GM21526 (cell line): ENCODE measurements at regions not wholly inside any gene's neighbourhood (a gene's known extent, or its start where the extent isn't known, plus 50 kb on each side); places are given as distances from the start of the nearest gene placed in this dataset.

Experiments used
- ATAC-seq: cut with Tn5 transposase; IDR thresholded peaks from one replicate; pipeline ENCODE4 v1.9.1; 2021; ENCODE audit warnings: moderate library complexity; ENCODE audit not compliant: unreplicated experiment, low FRiP score

DNA sequence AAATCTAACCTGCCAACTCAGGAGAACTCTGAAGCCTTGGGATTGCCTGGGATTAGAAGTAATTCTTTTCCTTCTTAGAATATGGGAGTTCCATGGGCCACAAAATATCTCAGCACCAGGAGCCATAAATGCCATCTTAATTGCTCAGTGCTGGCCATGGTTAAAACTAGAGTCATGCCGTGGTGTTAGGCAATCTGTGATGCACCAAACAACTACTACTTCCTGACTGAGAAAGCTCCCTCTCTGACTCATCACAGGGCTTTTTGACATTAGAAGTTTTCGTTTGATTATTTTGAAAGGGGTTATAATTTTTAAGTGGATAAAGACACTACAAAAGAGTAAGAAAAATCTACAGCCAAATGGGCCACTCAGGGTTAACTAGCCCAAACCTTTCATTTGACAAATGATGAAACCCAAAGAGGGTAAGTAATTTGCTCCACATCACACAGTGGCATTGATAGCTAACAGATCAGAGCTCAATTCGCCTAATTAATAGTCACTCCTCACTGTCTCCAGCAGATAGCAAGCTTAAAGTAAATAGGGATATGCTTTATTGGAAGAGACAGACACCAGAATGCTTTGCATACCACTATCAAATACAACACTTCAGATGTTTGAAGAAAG, 377.3 kb downstream of the EMP1 start:
- no peak for ATAC-seq

DNA sequence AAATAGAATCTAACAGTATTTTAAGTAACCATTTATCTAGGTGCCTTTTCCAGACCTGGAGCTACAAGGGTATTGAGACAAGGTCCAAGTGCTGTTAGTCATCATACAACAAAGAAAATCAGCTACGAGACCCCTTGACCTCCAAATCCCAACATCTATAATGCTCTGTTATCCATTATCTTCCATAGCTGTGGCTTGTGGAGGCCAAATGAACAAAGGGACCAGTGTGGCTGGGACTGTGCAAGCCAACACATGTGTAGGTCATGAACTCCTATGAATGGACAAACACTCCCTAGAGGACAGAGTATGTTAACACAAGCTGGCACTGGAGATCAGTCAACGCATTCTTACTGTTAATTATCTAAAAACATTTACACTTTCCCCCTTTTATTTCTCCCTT, 374.5 kb downstream of the EMP1 start:
- no peak for ATAC-seq

DNA sequence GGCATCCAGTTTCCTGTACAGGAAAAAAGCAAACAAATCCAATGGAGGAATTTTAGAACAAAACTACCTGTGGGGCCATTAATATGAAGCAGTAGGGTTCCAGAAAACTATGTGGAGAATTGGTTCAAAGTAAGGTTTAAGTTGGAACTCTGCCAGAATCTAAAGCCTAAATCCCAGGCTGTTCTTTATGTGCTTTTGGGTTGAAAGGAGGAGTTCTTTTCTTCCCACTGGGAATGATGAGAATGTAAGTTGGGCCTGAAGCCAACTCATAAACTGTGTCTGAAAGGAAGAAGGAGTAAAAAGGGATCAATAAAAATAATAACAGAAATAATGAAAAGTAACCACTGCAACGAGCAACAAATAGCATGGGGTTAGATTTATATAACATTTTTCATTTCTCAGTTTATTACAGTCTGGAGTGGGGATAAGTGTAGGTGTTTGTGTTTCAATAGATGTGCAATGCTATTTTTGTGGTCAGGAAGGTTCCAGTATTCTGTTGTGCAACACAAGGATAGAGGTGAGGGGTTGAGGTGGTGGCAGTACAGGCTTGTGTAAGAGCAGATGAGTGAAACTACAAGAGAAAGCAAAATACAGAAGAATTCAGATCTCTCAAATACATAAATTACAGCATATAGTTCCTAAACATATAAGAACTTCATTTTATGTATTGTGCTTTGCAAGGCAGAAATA, 373.6 kb downstream of the EMP1 start:
- ATAC-seq, result no peak

DNA sequence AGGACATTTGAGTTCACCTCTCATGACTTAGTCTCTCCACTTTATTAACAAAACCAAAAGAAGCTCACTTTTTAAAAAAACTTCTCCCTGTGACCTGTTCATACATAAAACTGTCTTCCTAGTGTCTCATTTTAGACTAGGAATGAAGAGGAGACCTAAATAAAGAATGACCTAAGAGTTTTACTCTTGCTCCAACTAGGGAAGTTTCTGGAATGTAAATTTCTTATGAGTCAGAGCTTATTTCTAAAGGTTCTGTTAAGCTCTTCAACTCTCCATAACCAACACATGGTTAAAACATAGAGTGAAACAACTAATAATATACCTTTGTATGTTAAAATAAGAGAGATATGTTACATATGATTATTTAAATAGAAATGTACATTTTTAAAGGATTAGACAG, 369.8 kb downstream of the EMP1 start:
- no peak for ATAC-seq

DNA sequence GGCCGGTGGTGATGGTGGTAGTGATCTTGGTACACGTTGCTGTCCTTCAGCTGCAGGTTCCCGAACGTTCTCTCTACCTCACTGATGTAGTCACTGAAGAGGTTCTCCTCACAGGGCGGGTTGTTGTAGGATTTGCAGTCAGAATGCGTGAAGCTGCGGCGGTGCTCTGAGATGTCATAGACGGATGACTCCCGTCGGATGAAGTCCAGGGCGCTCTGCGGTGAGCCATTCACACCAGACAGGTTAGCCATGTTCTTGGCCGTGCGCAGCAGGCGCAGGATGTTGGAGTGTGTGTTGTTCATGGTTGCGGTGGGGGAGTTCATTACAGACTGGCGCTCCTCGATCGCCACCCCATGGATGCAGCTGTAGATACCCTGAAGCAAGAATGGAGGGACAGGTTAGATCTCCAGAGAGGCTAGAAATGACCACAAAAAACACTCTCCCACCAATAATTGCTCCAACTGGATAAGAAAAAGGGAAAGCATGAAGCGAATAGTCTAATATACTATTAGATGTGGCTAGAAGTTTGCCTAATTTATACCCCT, 367.8 kb downstream of the EMP1 start:
- no peak for ATAC-seq

DNA sequence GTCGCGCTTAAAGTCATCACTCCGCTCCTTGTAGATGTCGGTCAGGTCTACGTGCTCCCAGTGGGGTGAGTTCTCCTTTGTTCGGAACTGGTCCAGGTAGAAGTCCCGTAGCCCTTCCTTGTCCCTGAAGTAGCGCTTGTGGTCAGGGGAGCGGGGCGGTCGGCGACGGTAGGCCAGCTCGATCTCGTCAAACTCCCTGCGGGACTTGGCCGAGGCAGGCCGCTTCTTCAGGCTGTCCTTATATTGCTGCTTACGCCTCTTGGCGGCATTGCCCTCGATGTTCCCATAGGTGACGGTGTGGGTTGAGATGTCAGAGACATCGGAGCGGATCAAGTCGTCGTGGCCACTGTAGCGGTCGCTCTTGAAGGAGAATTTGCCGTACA, 367.2 kb downstream of the EMP1 start:
- ATAC-seq, result no peak

DNA sequence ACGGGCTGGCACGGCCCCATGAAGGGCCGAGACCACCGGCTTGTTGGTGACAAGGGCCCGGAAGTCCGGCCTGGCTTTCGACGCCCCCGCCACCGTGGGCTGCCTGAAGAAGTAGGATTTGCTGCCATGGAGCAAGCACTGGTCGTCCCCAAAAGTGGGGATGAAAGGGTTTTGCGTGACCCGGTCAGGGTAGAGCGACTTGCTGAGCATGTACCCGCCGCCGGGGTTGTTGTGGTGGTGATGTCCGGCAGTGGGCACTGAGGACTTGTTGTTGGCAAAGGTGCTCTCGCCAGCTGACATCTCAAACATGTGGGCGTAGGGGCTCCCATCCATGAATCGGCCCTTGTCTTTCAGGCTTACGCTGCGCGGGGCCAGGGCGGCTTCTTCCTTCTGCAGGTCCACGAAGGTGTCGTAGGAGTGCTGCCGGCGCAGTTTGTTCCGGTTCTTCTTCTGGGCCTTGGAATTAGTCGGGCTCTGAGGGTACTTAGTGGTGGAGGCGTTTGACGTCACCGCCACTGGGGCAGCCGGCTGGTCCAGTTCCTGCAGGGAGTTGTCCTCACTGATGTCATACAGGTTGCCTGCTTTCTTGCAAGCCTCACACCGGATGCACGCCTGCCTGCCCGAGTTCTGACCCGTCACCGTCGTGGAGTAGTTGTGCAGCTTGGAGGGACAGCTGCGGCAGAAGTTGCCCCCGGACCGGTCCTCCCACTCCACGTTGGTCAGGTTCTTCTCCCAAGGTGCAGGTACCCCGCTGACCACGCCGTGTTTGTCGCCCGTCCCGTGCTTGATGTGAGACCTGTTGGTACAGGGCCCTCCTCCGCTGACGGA, 366.6 kb downstream of the EMP1 start:
- no peak for ATAC-seq

DNA sequence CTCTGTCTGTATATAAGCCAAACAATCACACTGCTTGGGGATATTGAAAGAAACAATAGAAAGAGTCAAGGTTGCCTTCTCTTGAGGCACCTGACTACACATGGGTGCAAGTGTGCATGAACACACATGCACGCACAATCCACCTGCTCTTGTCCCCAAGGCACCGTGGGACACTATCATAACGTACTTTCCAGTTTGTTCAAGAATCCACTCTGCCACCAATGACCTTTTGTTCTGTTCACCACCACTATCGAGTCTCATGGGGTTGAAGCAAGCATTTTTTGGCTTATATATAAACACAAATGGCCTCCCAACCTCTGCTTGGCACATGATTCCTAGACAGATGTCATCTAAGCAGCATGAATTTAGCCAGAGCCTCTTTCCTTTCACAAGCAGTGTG, 365.4 kb downstream of the EMP1 start:
- ATAC-seq, result no peak

DNA sequence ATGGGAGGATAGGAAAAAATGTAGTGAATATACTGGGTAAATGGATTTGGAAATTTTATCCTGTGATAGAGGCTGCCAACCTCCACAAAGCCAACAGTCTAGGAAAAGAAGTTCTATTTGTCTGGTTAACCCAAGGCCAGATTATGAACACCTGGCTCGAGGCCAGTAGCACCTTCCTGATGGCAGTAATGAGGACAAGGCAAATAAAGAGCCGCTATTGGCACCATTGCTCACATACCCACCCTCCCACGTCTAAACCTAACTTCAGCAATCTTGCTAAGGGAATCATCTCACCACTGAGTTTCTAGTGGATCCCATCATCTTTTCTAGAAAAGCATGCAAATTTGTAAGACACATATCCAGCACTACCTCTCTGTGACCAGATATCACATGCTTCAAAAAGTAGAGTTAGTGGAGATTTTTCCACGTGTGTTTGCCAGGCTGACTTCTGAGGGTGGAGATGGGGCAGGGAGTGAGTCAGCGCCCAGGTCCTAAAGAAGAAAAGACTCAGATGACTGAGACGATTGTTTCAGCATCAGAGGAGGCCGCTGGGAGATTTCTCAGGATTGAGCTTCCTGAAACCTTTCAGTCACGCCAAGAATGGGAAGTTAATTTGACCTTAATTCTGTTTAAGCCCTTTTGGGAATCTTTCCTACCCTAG, 362.9 kb downstream of the EMP1 start:
- no peak for ATAC-seq

DNA sequence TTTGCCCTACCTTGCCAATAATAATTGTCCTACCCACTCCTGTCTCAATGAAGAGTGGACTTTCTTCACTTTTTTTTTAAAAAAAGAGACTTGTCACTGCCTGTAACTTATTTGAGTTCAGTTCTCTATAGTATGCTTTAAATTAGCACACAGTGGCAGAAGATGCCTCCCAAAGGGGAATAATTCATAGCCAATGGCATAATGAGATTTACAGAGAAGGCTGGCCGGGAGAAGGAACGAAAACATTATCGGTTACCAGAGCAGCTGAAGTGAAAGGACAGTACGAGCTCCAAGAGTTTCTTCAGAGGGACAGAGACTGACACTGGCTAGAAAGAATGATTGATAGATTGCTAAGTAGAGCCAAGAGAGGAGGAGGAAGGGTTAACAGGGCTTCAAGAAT, 356.3 kb downstream of the EMP1 start:
- no peak for ATAC-seq

DNA sequence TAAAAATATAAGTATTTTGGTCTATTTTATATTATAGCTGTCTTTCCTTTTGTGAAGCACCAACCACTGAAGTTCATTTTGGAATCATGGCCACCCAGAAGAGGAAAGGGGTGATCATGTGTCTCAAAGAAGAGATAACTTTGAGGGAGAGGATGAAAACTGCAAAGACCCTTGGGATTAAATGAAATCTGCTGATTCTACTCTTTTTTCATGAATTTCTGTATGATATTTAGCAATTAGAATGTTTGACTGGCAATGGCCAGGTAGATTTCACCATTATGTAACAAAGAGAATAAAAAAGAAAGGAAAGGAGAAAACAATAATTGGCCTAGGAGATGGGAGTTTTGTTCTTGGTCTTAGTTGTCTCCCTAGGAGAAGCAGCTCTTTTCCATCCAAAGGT, 350.8 kb downstream of the EMP1 start:
- ATAC-seq, result no peak

DNA sequence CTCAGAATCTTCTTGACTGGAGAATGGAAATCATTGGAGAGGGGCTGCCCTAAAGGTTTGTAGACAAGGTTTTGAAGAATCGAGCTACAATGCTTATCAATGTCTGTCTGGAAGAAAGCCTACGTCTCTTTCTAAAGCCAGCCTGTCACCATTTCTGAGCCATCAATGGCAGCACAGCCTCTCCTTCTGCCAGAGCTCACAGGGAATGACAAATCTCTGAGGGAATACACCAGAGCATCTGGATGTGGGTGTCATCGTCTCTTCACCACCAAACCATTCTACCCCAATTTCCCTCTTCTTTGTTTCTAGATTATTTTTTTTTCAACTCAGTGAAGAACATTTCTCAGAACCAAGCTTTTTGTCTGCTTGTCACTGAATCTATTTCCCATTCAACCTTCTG, 349.7 kb downstream of the EMP1 start:
- no peak for ATAC-seq

DNA sequence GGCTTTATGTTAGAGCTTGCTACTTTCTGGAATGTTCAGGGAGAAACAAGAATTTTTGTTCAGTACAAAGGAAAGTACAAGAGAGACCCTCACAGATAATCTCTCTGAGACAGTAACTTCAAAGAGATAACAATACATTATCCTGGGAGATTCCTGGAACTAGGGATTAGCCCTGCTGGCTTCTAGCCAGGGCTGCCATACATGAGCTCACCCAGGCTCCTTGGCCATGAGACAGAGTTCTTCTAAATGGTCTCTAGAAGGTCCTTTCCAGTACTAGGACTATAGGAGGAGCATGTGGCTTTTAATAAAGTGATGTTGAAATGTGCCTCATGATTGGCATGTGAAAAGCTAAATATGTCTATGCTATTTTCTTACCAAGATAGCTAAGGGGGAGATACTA, 342.5 kb downstream of the EMP1 start:
- ATAC-seq, result no peak

DNA sequence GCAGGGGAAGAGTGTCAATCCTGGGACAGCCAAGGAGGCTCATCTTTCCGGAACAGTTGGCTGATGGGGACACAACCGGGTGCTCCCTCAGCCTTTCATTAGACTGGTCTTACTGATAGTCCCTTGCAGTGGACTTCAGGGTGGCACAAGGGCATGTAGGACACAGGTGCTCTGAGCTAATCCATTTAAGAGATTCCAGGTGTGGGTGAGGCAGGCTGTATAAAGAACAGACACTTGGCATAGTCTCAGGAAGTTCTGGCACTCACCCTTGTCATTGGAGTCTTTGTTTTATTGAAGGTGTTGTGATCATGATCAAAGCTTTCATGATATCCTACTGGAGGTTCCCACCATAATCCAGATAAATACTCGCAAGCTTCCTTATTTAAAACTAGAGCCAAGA, 341.6 kb downstream of the EMP1 start:
- no peak for ATAC-seq

DNA sequence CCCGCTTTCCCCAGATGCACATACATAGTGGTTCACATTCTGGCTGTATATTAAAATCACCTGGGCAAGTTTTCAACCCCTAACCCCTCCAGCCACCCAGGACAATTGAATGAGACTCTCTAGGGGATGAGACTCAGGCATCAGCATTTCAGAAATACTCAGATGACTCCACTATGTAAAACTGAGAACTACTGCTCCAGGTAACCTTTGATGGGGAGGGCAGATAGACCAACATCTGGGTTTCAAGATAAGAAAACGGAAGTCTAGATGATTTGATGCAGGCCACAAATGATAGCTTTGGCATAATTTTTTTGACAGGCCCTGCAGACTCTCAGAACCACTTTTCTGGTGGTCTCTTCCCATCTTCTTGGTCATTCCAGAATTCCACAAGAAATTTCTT, 341.1 kb downstream of the EMP1 start:
- peak; percentile 72 for ATAC-seq

DNA sequence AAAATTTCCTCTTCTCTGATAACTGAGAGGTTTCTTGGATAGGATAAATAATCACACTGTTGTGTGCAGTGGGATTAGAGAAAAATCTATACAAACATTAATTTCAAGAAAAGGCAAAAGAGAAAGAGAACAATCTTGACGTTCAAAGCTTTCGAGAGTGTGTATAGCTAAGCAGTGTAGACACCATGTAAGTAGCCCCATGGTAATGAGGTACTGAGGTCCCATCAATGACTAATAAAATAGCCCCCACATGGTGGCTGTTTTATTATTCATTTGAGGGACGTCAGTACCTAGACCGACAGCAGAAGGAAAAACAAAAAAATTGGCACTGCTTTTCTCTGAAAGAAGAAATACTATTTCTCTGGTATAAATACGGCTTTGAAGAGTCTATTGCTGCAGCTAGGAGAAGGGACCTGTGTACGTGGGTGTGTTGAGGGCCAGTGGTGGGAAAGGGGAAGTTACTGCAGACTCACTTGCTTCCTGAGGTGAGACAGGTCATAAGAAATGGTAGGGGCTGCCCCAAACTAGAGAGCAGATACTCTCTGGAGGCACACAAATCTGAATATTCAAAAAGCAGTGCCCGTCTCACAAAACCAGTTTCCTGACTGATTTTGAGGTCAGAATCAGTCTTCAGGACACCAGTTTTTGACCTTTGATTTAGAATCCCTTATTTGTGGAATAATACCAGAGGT, 339.8 kb downstream of the EMP1 start:
- ATAC-seq, result peak; percentile 90

DNA sequence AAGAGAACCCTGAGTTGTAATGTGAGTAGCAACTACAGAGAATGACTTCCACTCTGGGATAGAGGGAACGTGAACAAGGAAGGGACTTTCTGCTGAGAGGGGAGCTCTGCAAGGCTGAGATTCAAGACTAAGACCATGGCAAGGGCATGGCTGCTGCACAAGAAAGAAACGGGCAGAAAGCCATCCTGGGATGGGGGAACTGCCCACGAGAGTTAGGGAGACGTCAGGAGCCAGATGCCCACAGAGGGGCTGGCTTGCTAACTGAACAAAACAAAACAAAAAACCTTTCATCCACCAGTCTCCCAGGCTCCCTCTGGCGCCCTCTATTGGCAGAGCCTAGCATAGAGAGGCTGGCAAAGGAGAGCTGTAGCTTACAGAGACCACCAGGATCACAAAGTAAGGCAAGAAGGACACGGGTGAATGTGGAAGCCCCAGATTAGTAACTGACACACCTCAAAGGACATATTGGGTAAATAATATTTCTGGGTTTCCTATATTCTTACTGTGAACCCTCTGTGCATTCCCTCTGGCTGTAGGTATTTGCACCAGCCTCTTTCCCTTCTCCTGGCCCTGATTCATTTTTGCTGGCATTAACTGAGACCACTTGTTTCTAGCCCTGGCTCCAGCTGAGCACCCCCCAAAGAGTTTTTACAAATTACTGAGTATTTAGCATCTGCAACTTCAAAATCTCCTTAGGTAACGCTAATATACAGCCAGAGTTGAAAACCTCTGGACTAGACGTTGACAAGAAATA, 338.3 kb downstream of the EMP1 start:
- ATAC-seq, result no peak

DNA sequence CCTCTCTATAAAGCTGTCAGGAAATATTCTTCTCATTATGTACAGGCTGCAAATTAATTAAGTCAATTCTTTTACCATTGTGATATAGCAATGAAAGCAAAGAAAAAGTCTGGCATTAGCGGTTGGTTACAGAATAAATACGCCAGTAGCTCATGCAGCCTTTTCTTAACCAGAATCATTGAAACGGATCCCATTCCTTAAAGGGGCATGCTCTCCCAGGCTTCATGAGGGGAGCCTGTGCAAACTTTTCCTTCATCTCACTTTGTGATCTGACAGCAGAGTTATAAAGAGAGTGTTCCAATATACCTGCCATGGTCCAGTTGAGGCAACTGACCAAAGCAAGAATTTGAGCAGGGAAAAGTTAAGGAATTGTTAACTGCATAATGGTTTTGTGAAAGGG, 337.7 kb downstream of the EMP1 start:
- no peak for ATAC-seq

DNA sequence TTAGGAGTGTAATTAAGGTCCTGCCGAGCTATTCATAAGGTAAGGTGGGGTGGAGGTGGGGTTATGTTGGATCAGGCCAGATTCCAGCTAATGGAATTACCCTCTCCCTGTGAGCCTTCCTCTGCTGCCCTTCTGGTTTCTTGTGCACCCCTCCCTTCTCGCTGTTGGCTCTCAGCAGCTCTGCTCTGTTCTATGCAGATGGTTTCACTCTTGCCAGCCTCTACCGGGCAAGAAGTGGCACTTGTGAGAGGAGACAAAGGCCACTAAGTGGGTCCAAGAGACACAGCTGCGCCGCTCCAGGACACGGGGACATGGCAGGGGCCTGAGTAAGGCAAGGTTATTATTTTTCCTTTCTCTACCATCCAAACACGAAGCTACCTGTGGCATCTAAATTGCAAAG, 334.4 kb downstream of the EMP1 start:
- ATAC-seq, result no peak
